HG02610 (cell line): ENCODE measurements at regions not wholly inside any gene's neighbourhood (a gene's known extent, or its start where the extent isn't known, plus 50 kb on each side); places are given as distances from the start of the nearest gene placed in this dataset.

ENCODE experiments used
- ATAC-seq: cut with Tn5 transposase; IDR thresholded peaks from one replicate; pipeline ENCODE4 v1.9.1; 2021; ENCODE audit warnings: mild to moderate bottlenecking, moderate library complexity; ENCODE audit not compliant: unreplicated experiment

DNA sequence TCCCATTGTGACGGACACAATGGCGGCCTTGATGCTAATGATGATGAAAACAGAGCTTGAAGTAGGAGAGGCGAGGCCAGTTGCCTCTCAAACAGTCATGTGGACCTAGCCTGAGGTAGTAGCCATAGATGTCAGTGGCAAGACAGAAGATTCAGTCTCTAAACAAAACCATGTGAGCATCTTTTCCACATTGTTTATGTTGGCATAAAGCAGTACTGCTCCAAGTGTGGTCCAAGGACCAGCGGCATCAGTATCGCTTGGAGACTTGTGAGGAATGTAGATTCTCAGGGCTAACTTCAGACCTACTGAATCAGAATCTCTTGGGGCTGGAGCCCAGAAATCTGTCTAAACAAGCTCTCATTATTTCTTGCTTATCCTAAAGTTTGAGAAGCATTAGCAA is 312.8 kb upstream of the JAG1 start:
- no peak for ATAC-seq

DNA sequence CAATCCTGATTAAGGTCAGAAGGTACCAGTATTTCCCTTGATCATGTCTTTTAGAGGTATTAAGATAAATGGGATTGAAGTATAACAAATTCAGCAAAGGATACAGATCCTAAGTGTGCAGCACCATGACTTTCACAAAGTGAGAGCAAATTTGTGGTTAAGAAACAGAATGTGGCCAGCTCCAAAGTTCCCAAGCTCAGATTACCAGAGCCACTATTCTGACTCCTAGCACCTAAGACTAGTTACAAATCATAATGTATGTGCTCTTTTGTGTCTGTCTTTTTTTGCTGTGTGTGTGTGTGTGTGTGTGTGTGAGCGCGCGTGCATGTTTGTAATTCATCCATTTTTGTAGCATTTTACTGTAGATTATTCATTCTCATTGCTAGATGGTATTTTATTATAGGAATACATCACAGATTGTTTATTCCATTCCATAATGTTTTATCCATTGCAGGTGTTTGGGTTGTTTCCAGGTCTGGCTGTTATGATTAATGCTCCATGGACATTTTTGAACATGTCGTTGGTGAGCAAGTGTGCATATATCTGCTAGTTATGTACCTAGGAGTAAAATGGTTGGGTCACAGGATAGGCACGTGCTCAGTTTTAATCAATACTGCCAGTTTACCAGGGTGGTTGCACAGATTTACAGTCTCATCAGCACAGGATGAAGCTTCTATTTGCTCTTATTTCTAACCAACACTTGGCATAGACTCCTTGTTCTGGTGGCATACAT is 314.0 kb upstream of the JAG1 start:
- ATAC-seq: no peak

DNA sequence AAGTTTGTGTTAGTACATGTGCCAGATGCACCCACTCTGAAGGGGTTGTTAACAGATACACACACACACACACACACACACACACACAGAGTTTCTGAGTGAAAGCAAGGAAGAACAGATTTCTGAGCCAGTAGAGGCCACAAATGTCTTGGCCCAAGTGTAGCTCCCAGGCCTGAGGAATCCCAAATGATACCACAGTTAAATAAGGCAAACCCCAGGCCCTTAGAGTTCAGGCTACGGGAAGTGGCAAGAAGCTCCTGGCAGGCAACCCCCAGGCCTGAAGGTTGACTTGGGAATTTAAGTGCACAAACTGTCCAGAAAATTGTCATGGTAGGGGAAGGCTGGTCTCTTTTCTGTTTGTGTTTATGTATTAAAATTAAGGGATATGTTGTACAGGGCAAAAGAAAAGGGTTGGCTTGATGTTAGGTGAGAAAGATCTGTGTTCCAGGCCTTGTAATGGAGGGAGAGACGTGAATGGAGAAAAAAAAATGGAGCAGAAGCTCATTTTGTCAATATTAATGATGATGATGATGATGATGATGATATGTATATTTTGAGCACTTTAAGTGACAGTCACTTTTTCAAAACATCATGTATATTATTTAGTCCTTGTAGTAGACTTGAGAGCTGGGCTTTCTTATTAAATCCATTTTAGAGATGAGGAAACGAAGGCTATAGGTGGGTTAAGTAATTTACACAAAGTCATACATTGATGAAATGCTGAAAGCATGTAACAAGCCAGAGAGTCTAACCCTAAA is 317.0 kb upstream of the JAG1 start:
- no peak for ATAC-seq

DNA sequence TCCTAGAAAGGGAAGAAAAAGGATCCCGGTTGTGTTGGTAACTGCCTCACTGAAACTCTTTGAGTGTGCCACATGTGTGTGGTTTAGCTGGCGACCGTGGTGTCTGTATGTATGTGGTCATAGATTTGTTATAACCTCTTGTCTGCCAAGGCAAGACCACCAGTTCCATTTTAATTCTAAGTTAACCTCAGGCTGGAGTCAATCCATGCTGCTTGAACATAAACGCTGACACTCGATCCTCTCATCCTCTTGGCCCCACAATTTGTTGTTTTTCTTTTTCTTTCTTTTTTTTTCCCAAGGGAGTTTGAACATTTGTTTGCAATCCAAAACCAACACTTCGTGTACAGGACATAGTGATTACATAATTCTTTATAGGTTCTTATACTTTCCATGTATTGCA is 318.9 kb upstream of the JAG1 start:
- no peak for ATAC-seq

DNA sequence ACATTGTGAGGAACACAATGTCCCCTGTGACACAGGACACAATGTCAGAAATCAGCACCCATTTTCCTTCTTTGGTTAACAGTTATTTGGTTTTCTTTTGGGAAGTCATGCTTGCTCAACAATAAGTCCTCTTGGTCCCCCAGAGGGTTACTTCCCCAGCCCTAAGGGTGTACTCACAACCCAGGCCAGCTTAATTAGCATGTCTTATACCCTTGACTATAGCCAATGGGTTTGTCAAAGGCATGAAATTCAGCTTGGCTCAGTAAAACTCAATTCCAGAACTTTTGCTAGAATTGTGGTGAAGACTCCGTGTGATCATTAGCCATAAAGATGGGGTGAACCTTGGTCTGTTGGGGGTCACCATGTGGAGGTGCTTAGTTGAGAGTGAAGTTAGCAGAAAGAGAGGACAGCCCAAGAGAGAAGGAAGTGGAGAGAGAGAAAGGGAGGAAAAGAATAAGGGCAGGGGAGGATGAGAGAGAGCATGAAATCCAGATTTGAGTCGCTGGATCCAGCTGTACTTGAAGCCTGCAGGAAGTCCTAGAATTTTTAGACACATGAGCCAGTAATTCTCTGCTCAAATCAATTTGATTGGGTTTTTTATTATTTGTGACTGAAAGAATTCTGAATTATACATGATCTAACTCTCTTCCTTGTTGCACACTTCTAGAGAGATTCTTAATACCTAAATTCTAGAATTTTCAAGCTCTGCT is 321.3 kb upstream of the JAG1 start:
- ATAC-seq: no peak

GRCh38 chr20:10998476-10998875 is 324.7 kb upstream of the JAG1 start:
- ATAC-seq: no peak

DNA sequence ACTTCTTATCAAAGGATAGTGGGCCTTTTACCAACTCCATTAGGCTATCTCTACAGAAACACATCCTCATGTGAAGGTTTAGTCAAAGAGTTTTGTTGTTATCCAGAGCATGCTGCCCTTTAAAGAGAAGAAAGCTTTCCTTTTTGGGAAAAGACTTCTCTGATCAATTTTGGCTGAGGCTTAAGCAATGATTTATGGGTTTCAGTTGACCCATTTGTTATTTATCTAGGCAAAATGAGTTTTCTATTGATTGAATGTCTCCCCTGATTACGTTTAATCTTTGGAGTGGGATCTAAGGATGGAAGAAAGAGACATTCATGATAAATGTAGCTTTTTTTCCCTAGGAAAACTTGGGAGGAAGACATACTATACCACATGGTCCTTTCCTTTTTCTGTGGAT is 326.6 kb upstream of the JAG1 start:
- ATAC-seq: no peak

GRCh38 chr20:11001302-11001701 is 327.5 kb upstream of the JAG1 start:
- ATAC-seq: no peak

DNA sequence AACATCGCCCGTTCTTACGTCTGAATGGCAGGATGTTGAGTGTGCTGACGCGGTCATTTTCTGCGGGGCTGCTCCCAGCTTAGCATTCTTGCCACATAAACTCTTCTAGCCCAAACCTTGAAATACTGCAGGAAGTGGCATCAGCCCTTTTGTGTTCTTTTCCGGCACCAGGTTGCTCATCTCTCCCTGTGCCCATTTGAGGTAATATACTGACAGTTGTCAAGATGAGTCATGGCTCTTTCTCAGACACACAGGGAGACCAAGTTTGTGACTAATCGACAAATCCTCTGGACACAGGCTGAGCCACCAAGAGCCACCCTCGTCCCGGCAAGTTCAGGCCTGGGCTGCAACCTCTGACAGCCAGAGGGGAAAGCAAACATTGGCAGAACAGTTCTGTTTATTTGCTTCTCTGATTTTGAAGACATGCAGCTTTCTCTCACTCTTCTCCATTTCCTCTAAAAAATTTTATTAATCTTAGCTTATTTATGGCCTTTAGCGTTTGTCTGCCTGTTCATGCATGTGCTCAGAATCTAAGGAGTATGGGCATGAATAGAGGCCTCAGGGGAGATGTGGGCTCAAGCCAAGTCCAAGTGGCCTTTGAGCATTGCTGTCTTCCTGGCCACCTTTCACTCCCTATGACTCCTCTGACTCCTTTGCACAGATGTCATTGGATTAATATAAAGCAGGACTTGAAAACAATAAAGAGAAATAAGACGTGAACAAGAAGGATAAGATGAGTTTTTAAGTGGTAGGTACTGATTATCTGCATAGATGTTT is 328.2 kb upstream of the JAG1 start:
- no peak for ATAC-seq

GRCh38 chr20:11003341-11003740 is 329.5 kb upstream of the JAG1 start:
- no peak for ATAC-seq

- no peak for ATAC-seq
Measured at GRCh38 chr20:11008444-11009033, 334.7 kb upstream of the JAG1 start.

- no peak for ATAC-seq
Measured at GRCh38 chr20:11011653-11012052, 337.9 kb upstream of the JAG1 start.

GRCh38 chr20:11012975-11013374 is 339.2 kb upstream of the JAG1 start:
- ATAC-seq: no peak

DNA sequence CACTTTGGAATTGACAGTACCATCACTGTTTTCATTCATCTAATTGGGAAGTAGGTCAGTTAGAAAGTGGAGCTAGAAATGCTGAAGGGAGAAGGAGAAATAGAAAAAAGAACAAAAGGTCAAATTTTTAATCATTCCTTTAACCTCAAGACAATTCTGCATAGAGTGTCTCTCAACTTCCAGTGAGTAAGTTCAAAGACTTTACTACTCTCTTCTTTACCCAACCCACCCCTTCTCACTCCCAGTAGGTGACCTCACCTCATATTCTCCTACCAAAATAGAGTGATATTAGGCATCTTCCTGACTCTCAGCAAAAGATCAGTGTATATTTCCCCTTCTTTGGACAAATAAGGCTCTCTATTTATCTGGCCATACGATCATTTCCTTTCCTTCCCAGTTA is 340.0 kb upstream of the JAG1 start:
- no peak for ATAC-seq

- no peak for ATAC-seq
Measured at GRCh38 chr20:11015440-11015839, 341.6 kb upstream of the JAG1 start.

GRCh38 chr20:11017446-11017845 is 343.6 kb upstream of the JAG1 start:
- no peak for ATAC-seq

DNA sequence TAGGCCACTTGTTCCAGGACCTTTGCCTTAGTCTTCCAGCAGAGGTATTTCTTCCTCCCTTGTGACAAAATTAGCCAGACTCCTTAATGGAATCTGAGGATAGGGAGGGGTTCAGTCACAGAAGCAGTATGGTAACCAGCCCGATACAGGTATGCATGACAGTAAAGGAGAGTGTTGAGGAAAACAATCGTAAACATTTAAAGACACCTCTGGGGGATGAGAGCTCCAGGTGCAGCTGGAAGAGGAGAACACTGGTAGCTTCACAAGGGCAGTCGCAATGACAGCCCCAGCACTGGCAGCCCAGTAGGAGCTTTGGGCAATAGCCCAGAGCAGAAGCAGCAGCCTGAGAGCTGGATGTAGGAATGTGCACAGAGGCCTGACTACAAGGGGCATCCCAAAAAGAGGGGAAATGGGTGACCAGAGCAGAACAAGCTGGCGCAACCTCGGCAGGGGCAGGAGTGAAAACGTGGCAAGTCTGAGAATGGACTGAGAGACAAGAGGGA is 344.9 kb upstream of the JAG1 start:
- no peak for ATAC-seq

DNA sequence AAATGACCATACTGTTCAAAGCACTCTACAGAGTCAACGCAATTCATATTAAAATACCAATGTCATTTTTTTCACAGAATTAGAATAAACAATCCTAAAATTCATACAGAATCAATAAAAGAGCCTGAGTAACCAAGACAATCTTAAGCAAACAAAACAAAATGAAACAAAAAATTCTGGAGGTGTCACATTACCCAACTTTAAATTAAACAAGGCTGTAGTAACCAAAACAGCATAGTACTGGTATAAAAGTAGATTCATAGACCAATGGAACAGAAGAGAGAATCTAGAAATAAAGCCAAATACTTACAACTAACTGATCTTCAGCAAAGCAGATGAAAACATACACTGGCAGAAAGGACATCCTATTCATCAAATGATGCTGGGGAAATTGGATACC is 346.9 kb upstream of the JAG1 start:
- no peak for ATAC-seq

GRCh38 chr20:11027224-11027623 is 353.4 kb upstream of the JAG1 start:
- ATAC-seq: no peak

- ATAC-seq: no peak
Measured at GRCh38 chr20:11030351-11030750, 356.6 kb upstream of the JAG1 start.

DNA sequence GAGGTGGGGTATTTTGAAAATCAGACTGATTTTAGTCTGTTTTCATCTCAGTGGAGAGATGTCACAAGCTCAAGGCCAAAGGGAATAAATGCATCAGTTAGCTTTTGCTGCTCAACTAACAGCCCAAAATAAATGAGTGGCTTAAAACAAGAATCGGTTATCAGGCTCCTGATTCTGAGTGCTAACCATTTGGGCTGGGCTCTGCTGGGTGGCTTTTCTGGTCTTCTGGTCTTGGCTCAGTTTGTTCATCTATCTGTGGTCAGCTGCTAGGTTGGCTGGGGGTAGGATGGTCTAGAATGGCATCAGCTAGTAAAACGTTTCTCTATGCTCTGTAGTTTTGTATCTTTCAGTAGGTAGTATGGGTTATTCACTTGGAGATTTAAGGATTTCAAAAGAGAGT is 357.5 kb upstream of the JAG1 start:
- ATAC-seq: no peak
